HK-2 (cell line): ENCODE measurements at regions not wholly inside any gene's neighbourhood (a gene's known extent, or its start where the extent isn't known, plus 50 kb on each side); places are given as distances from the start of the nearest gene placed in this dataset.
"Not testable (repeated sequence)": the region's sequence is repeated elsewhere in the genome, so short reads cannot be mapped to it uniquely, and the experiment has no call there.

Source experiments
- DNase-seq: peaks from one replicate; pipeline ENCODE4 v3.0.0-alpha.2; 2018; ENCODE audit not compliant: unreplicated experiment

DNA sequence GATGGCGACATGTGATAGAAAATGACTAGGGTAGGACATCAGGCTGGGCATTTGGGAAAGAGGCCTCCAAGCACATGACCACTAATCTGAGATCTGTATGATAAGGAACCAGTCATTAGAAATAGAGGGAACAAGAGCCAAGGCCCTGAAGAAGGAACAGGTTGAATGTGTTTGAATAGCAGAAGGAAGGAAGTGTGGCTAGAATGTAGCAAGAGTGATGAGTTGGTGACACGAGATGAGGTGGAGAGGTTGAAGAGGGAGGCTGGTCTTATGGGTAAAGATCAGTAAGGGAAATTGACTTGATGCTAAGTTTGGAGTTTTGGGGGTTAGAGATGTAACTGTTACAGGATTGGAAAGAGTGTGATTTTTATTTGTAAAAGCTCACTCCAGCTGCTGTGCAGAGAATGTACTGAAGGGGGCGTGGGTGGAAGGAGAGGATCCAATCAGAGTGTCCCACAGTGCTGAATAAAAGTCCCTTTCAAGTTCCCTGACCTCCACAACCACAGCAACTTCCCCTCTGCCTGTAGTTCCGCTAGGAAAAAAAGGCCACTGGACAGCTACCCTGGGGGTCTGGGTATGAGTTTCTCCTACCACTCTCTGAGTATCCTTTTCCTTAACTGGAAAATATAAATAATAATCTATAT lies 295.0 kb downstream of the OMA1 start:
- no peak for DNase-seq

DNA sequence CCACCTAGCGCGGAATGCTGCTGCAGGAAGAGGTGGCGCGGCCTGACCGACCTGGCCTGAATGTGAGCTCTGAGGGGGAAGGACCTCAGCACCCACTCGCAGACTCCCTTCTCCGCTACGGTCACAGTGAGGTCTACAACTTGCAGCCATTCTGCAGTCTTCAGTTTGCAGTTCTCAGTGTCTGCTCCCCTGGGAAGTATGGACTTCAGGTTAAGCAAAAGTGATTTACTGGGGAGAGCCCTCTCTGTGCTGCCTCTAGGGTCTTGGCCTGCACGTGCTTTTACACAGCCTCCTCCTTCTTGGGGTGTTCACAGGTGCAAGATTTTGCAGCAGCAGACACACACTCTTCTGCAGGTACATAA lies 296.0 kb downstream of the OMA1 start:
- no peak for DNase-seq

DNA sequence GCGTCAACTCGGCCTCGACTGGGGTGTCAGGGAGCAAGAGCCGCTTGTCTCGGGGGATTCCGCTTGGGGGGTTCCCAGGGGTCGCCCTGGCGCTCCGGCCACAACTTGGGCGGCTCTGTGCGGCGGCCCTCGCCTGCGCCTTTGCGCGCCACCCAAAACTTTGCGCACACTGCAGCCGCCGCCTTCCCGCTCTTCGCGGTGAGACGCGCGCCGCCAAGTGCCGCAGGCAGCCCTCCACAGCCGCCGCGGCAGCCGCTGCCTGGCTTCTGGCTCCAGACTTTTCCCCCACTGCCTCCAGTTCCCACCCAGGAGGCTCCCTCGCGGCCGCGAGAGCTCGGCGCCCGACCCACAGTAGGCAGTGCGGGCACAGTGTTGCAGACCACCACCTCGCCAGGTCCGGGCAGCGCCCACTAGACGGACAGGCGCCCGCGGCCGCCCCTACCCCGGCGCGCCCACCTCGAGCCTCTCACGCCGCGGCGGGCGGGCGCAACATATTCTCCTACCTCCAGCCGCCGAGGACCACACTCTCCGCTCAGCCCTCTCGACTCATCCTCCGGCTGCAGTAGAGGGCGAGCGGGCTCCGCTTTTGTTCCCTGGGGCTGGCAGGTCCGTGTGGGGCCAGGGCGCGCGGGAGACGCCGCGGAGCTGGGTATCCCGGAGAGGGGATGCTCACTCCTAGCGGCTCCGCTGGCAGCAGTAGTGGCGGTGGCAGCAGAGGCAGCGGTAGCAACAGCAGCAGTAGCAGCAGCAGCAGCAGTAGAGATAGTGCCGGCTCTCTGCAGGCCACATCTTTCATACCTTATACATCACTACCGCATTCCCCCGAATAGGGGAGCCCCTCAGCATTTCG lies 296.6 kb downstream of the OMA1 start:
- peak; percentile 3 for DNase-seq

- DNase-seq: no peak
Measured at GRCh38 chr1:58249388-58249736, 297.2 kb downstream of the OMA1 start.

- no peak for DNase-seq
Measured at GRCh38 chr1:58248791-58249190, 297.7 kb downstream of the OMA1 start.

DNA sequence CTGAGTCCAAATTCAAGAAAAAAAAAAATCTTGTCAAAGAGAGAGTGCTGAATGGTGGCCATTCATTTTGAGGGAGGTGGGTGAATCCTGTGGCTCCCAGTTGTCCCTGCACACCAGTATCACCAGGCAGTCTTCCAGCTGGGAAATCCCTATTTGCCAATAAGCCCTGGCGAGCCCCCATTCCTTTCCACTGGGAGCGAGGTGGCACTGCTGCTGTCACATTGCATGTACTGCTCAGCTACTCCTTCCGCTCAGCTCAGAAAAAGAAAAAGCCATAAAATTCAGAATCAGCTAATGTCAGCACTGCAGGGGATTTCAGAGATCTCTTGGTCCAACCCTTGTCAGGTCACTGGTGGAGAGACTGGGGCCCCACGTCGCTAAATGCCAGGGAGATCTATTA lies 298.5 kb downstream of the OMA1 start:
- DNase-seq: no peak

DNA sequence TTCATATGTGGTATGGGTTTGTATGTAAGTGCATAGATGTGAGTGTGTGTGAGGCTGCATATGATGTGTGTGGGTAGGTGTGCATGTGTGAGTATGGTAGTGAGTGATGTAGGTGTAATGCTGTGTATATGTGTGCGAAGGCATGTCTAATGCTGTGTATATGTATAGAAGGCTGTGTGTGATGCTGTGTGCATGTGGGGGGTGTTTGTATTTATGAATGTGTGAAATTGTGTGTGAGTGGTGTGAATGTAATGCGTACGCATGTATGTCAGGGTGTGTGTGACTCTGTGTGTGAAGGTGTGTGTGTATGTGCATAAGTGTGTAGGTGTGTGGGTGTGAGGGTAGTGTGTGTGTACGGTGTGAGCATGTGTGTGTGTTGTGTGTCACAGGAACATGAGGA lies 300.0 kb downstream of the OMA1 start:
- no peak for DNase-seq

GRCh38 chr1:58244872-58245271 lies 301.7 kb downstream of the OMA1 start:
- DNase-seq: no peak

DNA sequence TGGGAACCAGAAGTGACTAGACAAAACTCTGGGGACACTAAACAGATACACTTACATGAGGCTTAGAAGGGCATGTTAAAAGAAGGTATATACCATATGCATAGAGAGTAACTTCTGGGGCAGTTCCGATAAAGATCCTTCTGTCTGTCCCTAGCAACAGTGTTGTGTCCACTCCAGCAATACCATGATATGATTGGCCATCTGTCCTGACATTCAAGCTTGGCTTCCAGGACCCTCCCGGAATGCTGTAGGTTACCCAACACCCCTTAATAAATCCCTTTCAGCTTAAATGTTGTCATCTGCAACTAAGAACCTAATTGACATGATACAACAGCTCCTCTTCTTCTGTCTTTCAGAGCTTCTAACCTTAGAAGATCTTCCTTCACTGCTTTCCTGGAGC lies 307.7 kb downstream of the OMA1 start:
- no peak for DNase-seq

- no peak for DNase-seq
Measured at GRCh38 chr1:58233729-58234128, 312.8 kb downstream of the OMA1 start.

GRCh38 chr1:58231204-58231603 lies 315.3 kb downstream of the OMA1 start:
- DNase-seq: no peak

DNA sequence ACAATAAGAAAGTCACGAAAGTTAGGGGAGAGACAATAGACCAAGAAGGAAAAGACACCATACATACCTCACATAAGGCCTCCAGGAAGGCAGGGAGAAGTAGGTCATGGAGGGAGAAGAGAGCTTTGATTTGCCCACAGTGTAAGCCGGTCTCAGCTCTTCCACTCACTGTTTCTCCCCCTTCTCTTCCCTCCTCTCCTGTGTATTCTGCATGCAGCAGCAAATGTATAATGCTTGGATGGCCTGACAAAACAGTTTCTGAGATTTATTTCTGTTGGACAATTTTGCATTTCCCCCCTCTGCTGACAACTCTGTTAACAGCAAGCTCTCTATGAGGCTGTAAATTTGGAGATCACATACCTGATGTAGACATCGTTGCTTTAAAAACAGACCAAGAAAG lies 318.9 kb downstream of the OMA1 start:
- no peak for DNase-seq

GRCh38 chr1:58223522-58223921 lies 323.0 kb downstream of the OMA1 start:
- no peak for DNase-seq

- no peak for DNase-seq
Measured at GRCh38 chr1:58220836-58221472, 325.6 kb downstream of the OMA1 start.

DNA sequence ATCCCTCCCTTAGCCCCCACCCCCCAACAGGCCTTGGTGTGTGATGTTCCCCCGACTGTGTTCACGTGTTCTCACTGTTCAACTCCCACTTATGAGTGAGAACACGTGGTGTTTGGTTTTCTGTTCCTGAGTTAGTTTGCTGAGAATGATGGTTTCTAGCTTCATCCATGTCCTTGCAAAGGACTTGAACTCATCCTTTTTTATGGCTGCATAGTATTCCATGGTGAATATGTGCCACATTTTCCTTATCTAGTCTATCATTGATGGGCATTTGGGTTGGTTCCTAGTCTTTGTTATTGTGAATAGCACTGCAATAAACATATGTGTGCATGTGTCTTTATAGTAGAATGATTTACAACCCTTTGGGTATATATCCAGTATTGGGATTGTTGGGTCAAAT lies 330.4 kb downstream of the OMA1 start:
- DNase-seq: not testable (repeated sequence)

- DNase-seq: no peak
Measured at GRCh38 chr1:58214674-58215073, 331.9 kb downstream of the OMA1 start.

GRCh38 chr1:58211869-58212268 lies 334.7 kb downstream of the OMA1 start:
- no peak for DNase-seq

- DNase-seq: no peak
Measured at GRCh38 chr1:58209575-58209974, 337.0 kb downstream of the OMA1 start.

DNA sequence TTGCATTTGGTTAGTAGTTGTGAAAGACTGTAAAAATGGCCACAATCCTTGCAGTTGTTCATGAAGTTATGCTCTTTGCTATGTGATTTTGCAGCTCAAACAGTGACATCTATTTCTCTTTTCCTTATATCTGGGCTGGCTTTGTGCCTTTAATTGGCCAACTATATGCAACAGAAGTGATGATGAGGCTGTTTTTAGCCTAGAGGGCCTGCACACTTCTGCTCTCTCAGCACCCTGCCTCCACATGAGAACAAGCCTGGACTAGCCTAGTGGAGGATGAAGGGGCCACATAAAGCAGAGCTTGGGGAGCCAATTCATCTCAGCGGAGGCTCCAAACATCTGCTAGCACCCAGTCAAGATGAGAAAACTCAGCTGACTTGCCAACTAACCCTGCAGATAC lies 339.8 kb downstream of the OMA1 start:
- DNase-seq: no peak

DNA sequence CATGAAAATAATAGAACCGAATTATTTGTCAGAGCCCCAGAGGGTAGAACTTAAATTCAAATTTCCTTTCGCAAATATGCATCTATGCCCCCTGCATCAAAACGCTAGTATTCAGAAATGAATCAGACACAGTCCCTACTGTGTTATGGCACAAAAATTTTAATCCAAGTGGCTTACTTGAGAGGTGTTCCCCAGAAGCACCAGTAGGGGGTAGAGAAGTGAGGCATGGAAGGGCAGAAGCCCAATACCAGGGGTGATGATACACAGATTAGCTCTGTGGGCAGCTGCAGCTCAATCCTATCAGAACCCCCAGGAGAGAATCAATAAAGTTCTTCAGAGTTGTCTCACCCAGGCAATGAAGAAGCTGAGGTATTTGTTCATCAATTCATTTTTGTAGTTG lies 342.2 kb downstream of the OMA1 start:
- DNase-seq: no peak

- DNase-seq: no peak
Measured at GRCh38 chr1:58201492-58202106, 344.9 kb downstream of the OMA1 start.

DNA sequence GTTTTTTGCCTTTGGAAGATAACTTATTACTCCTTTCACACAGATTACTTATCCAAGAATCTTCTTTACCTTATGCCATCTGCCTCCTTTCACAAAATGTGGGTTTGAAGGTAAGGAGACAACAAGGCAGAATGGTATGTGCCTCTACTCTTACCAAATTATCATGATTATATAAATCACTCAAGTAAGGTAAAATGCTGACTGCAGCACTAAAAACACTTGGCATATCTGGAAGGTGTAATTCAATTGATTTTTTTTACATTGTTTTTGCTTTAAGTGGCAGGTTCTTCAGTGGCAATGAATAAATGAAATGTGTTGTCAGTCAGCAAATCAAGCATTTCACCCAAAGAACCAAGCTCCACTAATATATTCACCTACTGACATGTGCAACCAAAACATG lies 346.1 kb downstream of the OMA1 start:
- DNase-seq: no peak

GRCh38 chr1:58197811-58198210 lies 348.7 kb downstream of the OMA1 start:
- DNase-seq: no peak
